ENCODE measurements at regions not wholly inside any gene's neighbourhood (a gene's known extent, or its start where the extent isn't known, plus 50 kb on each side); places are given as distances from the start of the nearest gene placed in this dataset.

- no peaks in the 10 kb centered on the region for H3K4me1 ChIP-seq (ENCODE audit: control insufficient read depth, insufficient read depth, low read length)
- H3K4me3 ChIP-seq (ENCODE audit: low read depth, low read length), result no peak overlapping the region
- H3K27me3 ChIP-seq (ENCODE audit: control insufficient read depth, insufficient read depth, low read length), result no peaks in the 10 kb centered on the region
- H3K36me3 ChIP-seq (ENCODE audit: control insufficient read depth, insufficient read depth, low read length), result no peaks in the 10 kb centered on the region
- H3K27ac ChIP-seq (ENCODE audit: low read depth, low read length), result no peak overlapping the region
- H3K9ac ChIP-seq (ENCODE audit: low read depth, low read length), result no peak overlapping the region
- H3K9me3 ChIP-seq (ENCODE audit: control insufficient read depth, insufficient read depth, low read length), result no peaks in the 10 kb centered on the region
These were observed 391.6 kb upstream of the CHD1 start for GRCh38 chr5:99320436-99320835.

DNA sequence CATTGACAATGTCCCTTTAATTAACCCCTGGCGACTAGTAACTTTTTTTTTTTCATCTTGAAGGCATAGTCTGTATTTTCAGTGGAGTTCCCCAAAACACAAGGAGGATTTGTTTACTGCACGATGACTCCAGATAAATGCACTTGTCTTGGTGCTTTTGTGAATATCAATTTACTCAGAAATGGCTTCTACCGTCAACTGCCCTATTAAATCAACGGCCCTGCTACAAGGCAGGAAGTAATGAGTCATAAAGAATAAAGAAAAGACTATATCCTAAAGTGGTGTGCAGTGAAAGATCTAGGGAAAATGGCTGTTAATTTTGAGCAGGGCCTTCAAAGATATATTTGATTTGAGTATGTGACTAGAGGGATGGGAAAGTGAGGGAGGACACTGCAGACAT is 388.3 kb upstream of the CHD1 start:
- Histone ChIP-seq H3K4me1 (ENCODE audit: control insufficient read depth, insufficient read depth, low read length) (no peaks in the 10 kb centered on the region), H3K36me3 (ENCODE audit: control insufficient read depth, insufficient read depth, low read length) (no peaks in the 10 kb centered on the region), H3K27ac (ENCODE audit: low read depth, low read length) (no peak overlapping the region), H3K4me3 (ENCODE audit: low read depth, low read length) (no peak overlapping the region), H3K27me3 (ENCODE audit: control insufficient read depth, insufficient read depth, low read length) (no peaks in the 10 kb centered on the region), H3K9me3 (ENCODE audit: control insufficient read depth, insufficient read depth, low read length) (no peaks in the 10 kb centered on the region), H3K9ac (ENCODE audit: low read depth, low read length) (no peak overlapping the region)

DNA sequence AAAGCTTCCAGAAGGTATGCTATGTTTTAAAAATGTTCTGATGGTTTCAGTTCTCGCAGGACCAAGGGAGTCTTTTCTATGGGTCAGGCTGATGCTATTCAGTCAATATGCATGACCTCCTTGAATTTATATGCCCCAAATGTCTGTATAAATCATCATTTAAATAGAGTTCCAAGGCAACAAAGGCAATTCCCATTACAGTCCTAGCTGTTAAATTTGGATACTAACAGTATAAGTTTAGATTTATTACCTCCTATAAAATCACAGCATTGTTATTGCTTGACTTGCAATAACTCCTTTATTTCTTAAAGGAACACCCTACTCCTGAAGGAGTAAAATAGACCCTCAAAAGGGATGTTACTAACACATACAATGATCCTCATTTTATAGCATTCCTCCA is 387.7 kb upstream of the CHD1 start:
- Histone ChIP-seq H3K9me3 (ENCODE audit: control insufficient read depth, insufficient read depth, low read length) (no peaks in the 10 kb centered on the region), H3K4me1 (ENCODE audit: control insufficient read depth, insufficient read depth, low read length) (no peaks in the 10 kb centered on the region), H3K27me3 (ENCODE audit: control insufficient read depth, insufficient read depth, low read length) (no peaks in the 10 kb centered on the region), H3K9ac (ENCODE audit: low read depth, low read length) (no peak overlapping the region), H3K36me3 (ENCODE audit: control insufficient read depth, insufficient read depth, low read length) (no peaks in the 10 kb centered on the region), H3K27ac (ENCODE audit: low read depth, low read length) (no peak overlapping the region), H3K4me3 (ENCODE audit: low read depth, low read length) (no peak overlapping the region)

DNA sequence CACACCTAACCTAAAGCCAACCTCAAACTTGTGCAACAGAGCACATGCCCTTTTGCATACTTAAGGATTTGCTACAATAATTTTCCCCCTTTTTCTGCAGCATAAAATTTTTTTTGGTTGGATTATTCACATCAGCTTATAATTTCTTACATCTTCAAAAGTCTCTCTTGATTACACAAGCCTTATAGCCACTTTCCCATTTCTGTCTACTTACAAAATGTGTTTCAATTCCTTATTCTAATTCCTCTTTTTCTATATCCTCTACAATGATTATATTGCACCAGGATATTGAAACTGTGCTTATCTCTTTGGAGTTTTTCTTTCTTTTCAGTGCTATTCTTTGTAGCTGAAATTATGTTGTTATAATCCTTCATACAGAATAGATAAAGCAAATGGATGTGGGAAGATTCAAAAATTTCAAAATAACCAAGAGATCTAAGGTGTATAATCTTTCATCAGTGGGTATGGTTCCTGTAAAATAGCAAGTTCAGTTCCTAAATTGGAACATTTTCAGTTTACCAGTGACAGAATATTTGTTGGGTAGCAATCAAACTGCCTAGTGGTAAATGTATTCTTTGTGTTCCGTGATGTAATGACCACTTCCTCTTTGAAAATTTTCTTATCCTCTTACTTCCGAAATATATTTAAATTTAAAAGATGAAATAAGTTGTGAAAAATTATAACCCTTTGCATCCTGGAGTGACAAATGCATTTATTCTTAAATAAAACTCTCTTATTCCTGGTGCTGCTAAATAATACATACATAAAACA is 386.8 kb upstream of the CHD1 start:
- Histone ChIP-seq H3K27me3 (ENCODE audit: control insufficient read depth, insufficient read depth, low read length) (no peaks in the 10 kb centered on the region), H3K9ac (ENCODE audit: low read depth, low read length) (no peak overlapping the region), H3K4me1 (ENCODE audit: control insufficient read depth, insufficient read depth, low read length) (no peaks in the 10 kb centered on the region), H3K4me3 (ENCODE audit: low read depth, low read length) (no peak overlapping the region), H3K27ac (ENCODE audit: low read depth, low read length) (no peak overlapping the region), H3K9me3 (ENCODE audit: control insufficient read depth, insufficient read depth, low read length) (no peaks in the 10 kb centered on the region), H3K36me3 (ENCODE audit: control insufficient read depth, insufficient read depth, low read length) (no peaks in the 10 kb centered on the region)

- no peak overlapping the region for H3K27ac ChIP-seq (ENCODE audit: low read depth, low read length)
- H3K36me3 ChIP-seq (ENCODE audit: control insufficient read depth, insufficient read depth, low read length), result no peaks in the 10 kb centered on the region
- H3K4me1 ChIP-seq (ENCODE audit: control insufficient read depth, insufficient read depth, low read length), result no peaks in the 10 kb centered on the region
- H3K9me3 ChIP-seq (ENCODE audit: control insufficient read depth, insufficient read depth, low read length), result no peaks in the 10 kb centered on the region
- no peak overlapping the region for H3K9ac ChIP-seq (ENCODE audit: low read depth, low read length)
- H3K27me3 ChIP-seq (ENCODE audit: control insufficient read depth, insufficient read depth, low read length), result no peaks in the 10 kb centered on the region
- H3K4me3 ChIP-seq (ENCODE audit: low read depth, low read length), result no peak overlapping the region
These were observed 385.9 kb upstream of the CHD1 start for GRCh38 chr5:99314721-99315120.

DNA sequence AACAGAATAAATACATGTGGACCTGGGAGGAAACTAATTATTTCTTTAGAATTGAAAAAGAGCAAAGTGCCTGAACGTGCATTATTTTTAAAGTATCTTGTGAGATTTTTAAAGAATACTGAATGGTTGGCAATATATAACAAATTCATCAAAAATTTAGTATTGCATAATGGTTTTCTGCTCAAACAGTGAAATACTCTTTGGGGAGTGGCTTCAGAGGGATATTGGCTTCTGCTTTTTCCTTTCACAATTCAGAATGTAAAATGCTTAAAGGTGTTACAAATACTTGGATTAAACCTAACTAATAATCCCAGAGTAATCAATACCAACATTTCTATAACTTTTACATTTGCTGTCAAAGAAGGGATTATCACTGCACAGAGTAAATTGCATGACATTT is 379.3 kb upstream of the CHD1 start:
- Histone ChIP-seq H3K9ac (ENCODE audit: low read depth, low read length) (no peak overlapping the region), H3K27me3 (ENCODE audit: control insufficient read depth, insufficient read depth, low read length) (no peaks in the 10 kb centered on the region), H3K4me3 (ENCODE audit: low read depth, low read length) (no peak overlapping the region), H3K4me1 (ENCODE audit: control insufficient read depth, insufficient read depth, low read length) (no peaks in the 10 kb centered on the region), H3K36me3 (ENCODE audit: control insufficient read depth, insufficient read depth, low read length) (no peaks in the 10 kb centered on the region), H3K27ac (ENCODE audit: low read depth, low read length) (no peak overlapping the region), H3K9me3 (ENCODE audit: control insufficient read depth, insufficient read depth, low read length) (no peaks in the 10 kb centered on the region)

- no peaks in the 10 kb centered on the region for H3K27me3 ChIP-seq (ENCODE audit: control insufficient read depth, insufficient read depth, low read length)
- H3K4me1 ChIP-seq (ENCODE audit: control insufficient read depth, insufficient read depth, low read length), result no peaks in the 10 kb centered on the region
- H3K4me3 ChIP-seq (ENCODE audit: low read depth, low read length), result no peak overlapping the region
- H3K36me3 ChIP-seq (ENCODE audit: control insufficient read depth, insufficient read depth, low read length), result no peaks in the 10 kb centered on the region
- H3K27ac ChIP-seq (ENCODE audit: low read depth, low read length), result no peak overlapping the region
- H3K9me3 ChIP-seq (ENCODE audit: control insufficient read depth, insufficient read depth, low read length), result no peaks in the 10 kb centered on the region
- no peak overlapping the region for H3K9ac ChIP-seq (ENCODE audit: low read depth, low read length)
These were observed 376.3 kb upstream of the CHD1 start for GRCh38 chr5:99305045-99305580.

- H3K4me1 ChIP-seq (ENCODE audit: control insufficient read depth, insufficient read depth, low read length), result no peaks in the 10 kb centered on the region
- H3K36me3 ChIP-seq (ENCODE audit: control insufficient read depth, insufficient read depth, low read length), result no peaks in the 10 kb centered on the region
- no peak overlapping the region for H3K4me3 ChIP-seq (ENCODE audit: low read depth, low read length)
- H3K27ac ChIP-seq (ENCODE audit: low read depth, low read length), result no peak overlapping the region
- no peaks in the 10 kb centered on the region for H3K27me3 ChIP-seq (ENCODE audit: control insufficient read depth, insufficient read depth, low read length)
- no peaks in the 10 kb centered on the region for H3K9me3 ChIP-seq (ENCODE audit: control insufficient read depth, insufficient read depth, low read length)
- H3K9ac ChIP-seq (ENCODE audit: low read depth, low read length), result no peak overlapping the region
These were observed 356.8 kb upstream of the CHD1 start for GRCh38 chr5:99285606-99286005.

GRCh38 chr5:99275128-99275527 is 346.3 kb upstream of the CHD1 start:
- Histone ChIP-seq H3K27ac (ENCODE audit: low read depth, low read length) (no peak overlapping the region), H3K4me1 (ENCODE audit: control insufficient read depth, insufficient read depth, low read length) (no peaks in the 10 kb centered on the region), H3K9me3 (ENCODE audit: control insufficient read depth, insufficient read depth, low read length) (peaks cover 12% of the 10 kb centered on the region), H3K4me3 (ENCODE audit: low read depth, low read length) (no peak overlapping the region), H3K36me3 (ENCODE audit: control insufficient read depth, insufficient read depth, low read length) (no peaks in the 10 kb centered on the region), H3K9ac (ENCODE audit: low read depth, low read length) (no peak overlapping the region), H3K27me3 (ENCODE audit: control insufficient read depth, insufficient read depth, low read length) (no peaks in the 10 kb centered on the region)

DNA sequence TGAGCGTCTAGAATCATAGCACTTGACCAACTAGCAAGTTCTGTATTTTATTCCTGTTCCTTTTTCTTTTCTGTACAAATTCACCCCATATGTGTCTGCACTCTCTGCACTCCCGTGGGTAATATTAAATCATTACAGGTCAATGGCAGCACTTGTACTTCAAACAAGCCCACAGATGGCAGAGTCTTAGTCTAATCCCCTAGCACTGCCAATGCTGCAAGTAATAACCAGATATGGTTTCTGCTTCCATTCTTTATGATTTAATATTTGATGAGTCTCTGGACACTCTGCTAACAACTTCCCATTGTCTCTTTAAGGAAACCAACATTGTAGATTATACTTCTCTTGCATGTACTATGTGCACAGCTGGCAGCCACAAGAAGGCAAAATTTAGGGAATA is 343.8 kb upstream of the CHD1 start:
- no peaks in the 10 kb centered on the region for H3K4me1 ChIP-seq (ENCODE audit: control insufficient read depth, insufficient read depth, low read length)
- peaks cover 12% of the 10 kb centered on the region for H3K9me3 ChIP-seq (ENCODE audit: control insufficient read depth, insufficient read depth, low read length)
- no peaks in the 10 kb centered on the region for H3K27me3 ChIP-seq (ENCODE audit: control insufficient read depth, insufficient read depth, low read length)
- H3K4me3 ChIP-seq (ENCODE audit: low read depth, low read length), result no peak overlapping the region
- no peaks in the 10 kb centered on the region for H3K36me3 ChIP-seq (ENCODE audit: control insufficient read depth, insufficient read depth, low read length)
- H3K27ac ChIP-seq (ENCODE audit: low read depth, low read length), result no peak overlapping the region
- H3K9ac ChIP-seq (ENCODE audit: low read depth, low read length), result no peak overlapping the region

GRCh38 chr5:99258819-99259218 is 330.0 kb upstream of the CHD1 start:
- Histone ChIP-seq H3K4me1 (ENCODE audit: control insufficient read depth, insufficient read depth, low read length) (no peaks in the 10 kb centered on the region), H3K27ac (ENCODE audit: low read depth, low read length) (no peak overlapping the region), H3K36me3 (ENCODE audit: control insufficient read depth, insufficient read depth, low read length) (no peaks in the 10 kb centered on the region), H3K9ac (ENCODE audit: low read depth, low read length) (no peak overlapping the region), H3K4me3 (ENCODE audit: low read depth, low read length) (no peak overlapping the region), H3K27me3 (ENCODE audit: control insufficient read depth, insufficient read depth, low read length) (no peaks in the 10 kb centered on the region), H3K9me3 (ENCODE audit: control insufficient read depth, insufficient read depth, low read length) (0 out of 2 replicates have a peak, but pooled peaks cover 3% of the 10 kb centered on the region)

Data from HUES48 (cell line).